ENCODE measurements at regions not wholly inside any gene's neighbourhood (a gene's known extent, or its start where the extent isn't known, plus 50 kb on each side); places are given as distances from the start of the nearest gene placed in this dataset.

GRCh38 chr18:53747663-53748160 is 476.8 kb downstream of the MBD2 start:
- no peak for DNase-seq

- no peak for DNase-seq
These were observed 477.3 kb downstream of the MBD2 start for GRCh38 chr18:53747210-53747609.

DNA sequence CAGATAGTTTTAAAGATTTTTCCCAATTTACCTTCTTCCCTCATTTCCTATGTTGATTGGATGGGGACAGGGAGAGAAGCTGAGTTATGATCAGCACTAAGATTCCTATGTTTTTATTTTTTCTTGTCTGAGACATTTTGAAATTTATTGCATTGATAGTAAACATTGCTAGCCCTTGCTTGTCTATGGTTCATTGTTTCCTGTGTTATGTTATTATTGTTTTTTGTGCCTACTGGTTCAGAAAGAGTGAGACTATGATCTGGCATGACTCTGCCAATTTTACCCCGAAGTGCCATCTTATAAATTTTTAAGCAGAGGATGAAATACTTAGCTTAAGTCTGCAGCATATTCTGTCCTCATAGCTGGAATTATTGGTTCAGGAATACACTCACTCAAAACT is 478.5 kb downstream of the MBD2 start:
- no peak for DNase-seq

- DNase-seq, result no peak
These were observed 479.1 kb downstream of the MBD2 start for GRCh38 chr18:53745224-53745967.

DNA sequence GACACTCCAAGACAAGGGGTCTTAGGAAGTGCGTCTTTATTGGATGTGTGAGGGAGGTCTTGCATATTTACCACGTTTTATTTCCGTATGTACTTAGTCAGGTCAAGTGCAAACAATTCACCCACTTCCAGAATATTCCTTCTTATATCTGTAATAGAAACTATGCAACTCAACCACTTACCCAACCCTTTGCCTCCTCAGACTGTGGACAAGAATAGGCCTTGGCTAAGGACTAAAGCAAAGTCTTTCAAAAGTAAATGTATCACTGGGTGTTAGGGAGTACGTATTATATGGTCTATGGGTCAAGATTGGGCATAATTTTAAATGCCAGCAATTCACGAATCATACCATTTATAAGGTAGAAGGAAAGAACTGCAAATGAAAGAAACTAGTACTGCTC is 484.8 kb downstream of the MBD2 start:
- DNase-seq, result no peak

- no peak for DNase-seq
These were observed 488.9 kb downstream of the MBD2 start for GRCh38 chr18:53735526-53735925.

- no peak for DNase-seq
These were observed 509.1 kb downstream of the MBD2 start for GRCh38 chr18:53715243-53715853.

DNA sequence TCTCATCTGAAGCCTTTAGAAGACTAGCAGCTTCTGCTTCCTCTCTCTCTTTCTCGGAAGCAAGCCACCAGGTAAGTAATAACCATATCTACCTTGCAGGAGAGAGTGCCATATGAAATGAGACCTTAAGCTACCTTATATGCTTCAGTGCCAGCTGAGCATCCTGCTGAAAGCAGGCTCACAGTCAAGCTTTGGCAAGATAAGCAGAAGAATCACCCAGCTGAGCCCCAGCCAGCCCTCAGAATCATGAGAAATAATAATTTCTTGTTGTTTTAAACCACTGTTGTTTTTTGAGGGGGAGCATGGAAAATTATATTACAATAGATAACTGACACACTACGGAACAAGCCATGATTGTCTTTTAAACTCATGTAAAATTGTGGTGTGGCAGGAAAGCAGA is 514.4 kb downstream of the MBD2 start:
- DNase-seq, result no peak

- no peak for DNase-seq
These were observed 522.0 kb downstream of the MBD2 start for GRCh38 chr18:53702480-53702879.

DNA sequence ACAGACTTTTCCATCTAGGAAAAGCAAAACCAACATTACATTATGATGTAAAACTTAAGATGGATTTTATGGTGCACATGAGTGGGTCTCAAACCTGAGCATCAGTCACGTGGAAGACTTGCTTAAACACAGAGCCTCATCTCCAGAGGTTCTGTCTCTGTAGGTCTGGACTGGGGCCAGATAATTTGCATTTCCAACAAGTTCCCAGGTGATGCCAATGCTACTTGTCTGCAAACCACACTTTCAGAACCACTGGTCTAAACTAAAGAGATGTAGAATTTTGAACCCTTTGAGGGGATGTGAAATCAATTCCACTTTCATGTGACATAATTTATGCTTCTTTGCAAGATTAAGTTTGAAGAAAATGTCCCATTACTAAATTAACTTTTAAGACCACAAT is 522.8 kb downstream of the MBD2 start:
- no peak for DNase-seq

GRCh38 chr18:53698907-53699306 is 525.6 kb downstream of the MBD2 start:
- no peak for DNase-seq

GRCh38 chr18:53689886-53690285 is 534.6 kb downstream of the MBD2 start:
- no peak for DNase-seq

- DNase-seq, result no peak
These were observed 537.5 kb downstream of the MBD2 start for GRCh38 chr18:53686965-53687364.

GRCh38 chr18:53682796-53683195 is 541.7 kb downstream of the MBD2 start:
- DNase-seq, result no peak

- no peak for DNase-seq
These were observed 547.0 kb downstream of the MBD2 start for GRCh38 chr18:53677480-53677879.

DNA sequence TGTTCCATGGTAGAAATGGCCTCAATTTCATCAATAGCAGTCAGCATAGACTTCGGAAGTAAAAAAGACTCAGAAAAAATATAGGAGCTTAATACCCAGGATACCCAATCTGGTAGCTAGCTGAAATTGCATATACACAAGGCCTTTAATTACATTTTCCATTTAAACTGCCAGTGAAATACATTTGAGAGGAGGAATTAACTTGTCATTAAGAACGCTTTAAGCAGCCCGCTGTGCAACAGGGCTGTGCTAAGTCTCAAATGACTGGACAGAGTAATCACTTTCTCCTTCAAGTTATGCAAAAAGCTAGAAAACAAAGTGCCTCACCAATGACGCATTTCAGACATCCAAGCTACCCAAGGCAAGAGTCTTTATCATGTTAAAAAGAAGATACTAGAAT is 558.8 kb downstream of the MBD2 start:
- no peak for DNase-seq

- no peak for DNase-seq
These were observed 559.9 kb downstream of the MBD2 start for GRCh38 chr18:53664575-53664974.

- DNase-seq, result no peak
These were observed 564.2 kb downstream of the MBD2 start for GRCh38 chr18:53660306-53660705.

DNA sequence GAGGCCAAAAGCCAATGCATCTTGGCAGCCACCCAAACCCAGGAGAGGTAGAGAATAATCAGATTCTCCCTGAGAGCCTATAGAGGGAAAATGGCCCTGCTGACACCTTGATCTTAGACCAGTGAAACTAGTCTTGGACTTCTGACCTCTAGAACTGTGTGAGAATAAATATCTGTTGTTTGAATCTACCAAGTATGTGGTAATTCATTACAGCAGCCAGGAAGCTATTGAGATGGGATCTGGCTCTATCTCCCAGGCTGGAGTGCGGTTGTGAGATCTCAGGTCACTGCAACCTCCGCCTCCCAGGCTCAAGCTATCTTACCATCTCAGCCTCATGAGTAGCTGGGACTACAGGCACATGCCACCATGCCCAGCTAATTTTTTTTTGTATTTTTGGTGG is 567.2 kb downstream of the MBD2 start:
- DNase-seq, result no peak

GRCh38 chr18:53649621-53650020 is 574.8 kb downstream of the MBD2 start:
- no peak for DNase-seq

DNA sequence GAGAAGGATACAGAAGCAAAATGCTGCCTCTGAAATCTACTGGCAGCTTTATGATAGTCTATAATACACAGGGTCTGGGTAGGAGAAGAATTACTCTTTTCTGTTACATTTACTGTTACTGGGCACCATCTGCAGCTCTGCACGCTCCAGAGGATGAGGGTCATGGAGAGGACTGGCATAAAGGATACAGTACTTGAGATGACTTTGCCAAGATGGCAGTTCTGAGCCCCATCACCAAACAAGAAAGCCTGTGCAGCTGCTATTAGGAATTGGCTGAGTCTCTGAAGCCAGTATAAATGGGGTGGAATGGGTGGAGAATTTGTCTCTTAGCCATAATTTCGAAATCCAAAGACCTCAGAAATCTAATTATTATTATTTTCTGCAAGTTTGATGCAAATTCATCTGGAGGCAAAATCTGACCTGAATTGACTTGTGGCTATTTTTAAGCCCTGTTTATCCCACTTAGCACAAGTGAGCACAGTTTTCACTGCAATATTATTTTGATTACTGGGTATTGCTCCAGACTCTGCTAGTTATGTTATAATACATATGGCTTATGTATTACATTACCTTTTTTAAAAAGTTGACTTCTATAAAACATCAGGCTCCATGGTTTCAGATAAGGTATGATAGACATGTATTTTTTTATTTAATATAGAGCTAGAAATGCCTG is 579.5 kb downstream of the MBD2 start:
- DNase-seq, result no peak

GRCh38 chr18:53639687-53640086 is 584.8 kb downstream of the MBD2 start:
- DNase-seq, result no peak

- no peak for DNase-seq
These were observed 595.1 kb downstream of the MBD2 start for GRCh38 chr18:53629337-53629736.

DNA sequence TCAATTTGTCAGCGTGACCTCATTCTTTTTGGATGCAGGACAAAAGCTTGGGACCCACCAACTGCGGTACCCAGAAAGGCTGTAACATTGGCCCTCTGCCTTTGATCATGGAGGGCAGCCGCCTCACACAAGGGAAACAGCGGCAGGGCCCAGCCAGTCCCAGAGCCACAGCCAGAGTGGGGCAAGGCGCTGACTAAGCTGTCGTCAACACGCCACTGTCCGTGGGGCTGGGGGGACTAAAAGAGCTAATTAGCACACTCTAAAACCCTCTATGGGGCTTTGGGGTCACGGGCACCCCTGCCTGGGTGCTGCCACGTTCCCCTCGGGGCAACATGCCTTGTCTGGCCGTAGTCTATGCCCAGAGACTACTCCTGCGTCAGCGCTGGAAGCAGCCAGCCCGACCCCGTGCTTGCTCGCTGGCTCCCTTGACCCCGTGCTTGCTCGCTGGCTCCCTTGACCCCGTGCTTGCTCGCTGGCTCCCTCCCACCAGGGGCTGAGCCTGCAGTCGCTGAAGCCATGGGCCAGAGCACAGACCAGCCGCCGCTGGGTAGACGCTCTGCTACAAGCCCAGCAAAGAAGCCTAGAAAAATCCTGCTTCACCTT is 598.4 kb downstream of the MBD2 start:
- DNase-seq, result no peak
